PC-3 (cell line): ENCODE measurements at regions not wholly inside any gene's neighbourhood (a gene's known extent, or its start where the extent isn't known, plus 50 kb on each side); places are given as distances from the start of the nearest gene placed in this dataset.

Experiments
- ATAC-seq: fragments of 200-7000 bp; cut with Tn5 transposase; 2 replicates; pipeline ENCODE4 v1.9.1; 2020; ENCODE audit warnings: mild to moderate bottlenecking, moderate library complexity
- BruUV-seq: library from RNA; stranded (reverse); fragments of 400-500 nt; replicated peaks from 2 replicates; lab custom pipeline; 2021; lab: Mats Ljungman, UMichigan
- CTCF ChIA-PET: fragments of 300-600 bp; sonication (Branson Sonifier 250); formaldehyde crosslinking; loops from one replicate; lab custom pipeline; 2022; ENCODE audit warnings: antibody characterized with exemption; lab: Charles Lee
- POLR2A ChIA-PET: fragments of 300-600 bp; sonication (Branson Sonifier 250); formaldehyde crosslinking; loops from one replicate; lab custom pipeline; 2022; ENCODE audit warnings: antibody characterized with exemption; ENCODE audit not compliant: unreplicated experiment; lab: Charles Lee
- DNase-seq: peaks from one replicate; pipeline ENCODE4 v3.0.0-alpha.2; 2015
- H2AFZ ChIP-seq: fragments of 300-600 bp; sonication (generic); 2 replicates; pipeline ENCODE4 v1.6.0; 2016; ENCODE audit warnings: antibody characterized with exemption, low read length
- H3F3A ChIP-seq: fragments of 300-600 bp; sonication (generic); one replicate; pipeline ENCODE4 v1.6.0; 2017; ENCODE audit warnings: antibody characterized with exemption, low read length, control low read depth, mild to moderate bottlenecking; ENCODE audit not compliant: unreplicated experiment
- H3K27ac ChIP-seq: fragments of 300-600 bp; sonication (generic); 2 replicates; pipeline ENCODE4 v1.5.1; 2016; ENCODE audit warnings: mild to moderate bottlenecking, low read length
- H3K27me3 ChIP-seq: fragments of 300-600 bp; sonication (generic); 2 replicates; pipeline ENCODE4 v1.6.1; 2016; ENCODE audit warnings: low read length, mixed read lengths
- H3K36me3 ChIP-seq: fragments of 300-600 bp; sonication (generic); 2 replicates; pipeline ENCODE4 v1.6.1; 2016; ENCODE audit warnings: low read depth, mixed run types, low read length, mixed read lengths
- H3K4me1 ChIP-seq: fragments of 300-600 bp; sonication (generic); 2 replicates; pipeline ENCODE4 v1.5.1; 2016; ENCODE audit warnings: low read length; ENCODE audit not compliant: insufficient read depth
- H3K4me2 ChIP-seq: fragments of 300-600 bp; sonication (generic); 2 replicates; pipeline ENCODE4 v1.6.0; 2016; ENCODE audit warnings: low read length
- H3K4me3 ChIP-seq: fragments of 300-600 bp; sonication (generic); 2 replicates; pipeline ENCODE4 v1.5.1; 2016; ENCODE audit warnings: mild to moderate bottlenecking, low read length, mixed read lengths
- H3K79me2 ChIP-seq: fragments of 300-600 bp; sonication (generic); 2 replicates; pipeline ENCODE4 v1.6.1; 2017; ENCODE audit warnings: low read length, mixed read lengths
- H3K9ac ChIP-seq: fragments of 300-600 bp; sonication (generic); 2 replicates; pipeline ENCODE4 v1.6.0; 2016; ENCODE audit warnings: mild to moderate bottlenecking, low read length
- H3K9me2 ChIP-seq: fragments of 300-600 bp; sonication (generic); replicated peaks from 2 replicates; pipeline ENCODE4 v1.6.1; 2016; ENCODE audit warnings: mixed run types, low read length, mixed read lengths
- H3K9me3 ChIP-seq: fragments of 300-600 bp; sonication (generic); 2 replicates; pipeline ENCODE4 v1.6.1; 2016; ENCODE audit warnings: low read length, mixed read lengths
- H4K20me1 ChIP-seq: fragments of 300-600 bp; sonication (generic); 2 replicates; pipeline ENCODE4 v1.6.1; 2016; ENCODE audit warnings: low read length, mixed read lengths
- EZH2 ChIP-seq: fragments of 300-600 bp; sonication (generic); IDR thresholded peaks from one replicate; pipeline ENCODE4 v1.6.1; 2017; ENCODE audit warnings: antibody characterized with exemption, mild to moderate bottlenecking, low read length; ENCODE audit not compliant: unreplicated experiment
- EZH2phosphoT487 ChIP-seq: fragments of 300-600 bp; sonication (generic); IDR thresholded peaks from 2 replicates; pipeline ENCODE4 v1.6.1; 2018; ENCODE audit warnings: mild to moderate bottlenecking, antibody characterized with exemption, low read length, borderline replicate concordance
- intact Hi-C: fragments of 100-400 bp; cut with micrococcal nuclease; formaldehyde crosslinking; loops from 2 replicates; pipeline ENCODE4 v1.9.0; 2023
- TF ChIP-seq, protein P1 (sequence below): fragments of 300-600 bp; sonication (generic); conservative IDR thresholded peaks from 2 replicates; pipeline ENCODE4 v1.5.1; 2017; ENCODE audit warnings: antibody characterized with exemption, low read depth, mild to moderate bottlenecking, low read length

DNA sequence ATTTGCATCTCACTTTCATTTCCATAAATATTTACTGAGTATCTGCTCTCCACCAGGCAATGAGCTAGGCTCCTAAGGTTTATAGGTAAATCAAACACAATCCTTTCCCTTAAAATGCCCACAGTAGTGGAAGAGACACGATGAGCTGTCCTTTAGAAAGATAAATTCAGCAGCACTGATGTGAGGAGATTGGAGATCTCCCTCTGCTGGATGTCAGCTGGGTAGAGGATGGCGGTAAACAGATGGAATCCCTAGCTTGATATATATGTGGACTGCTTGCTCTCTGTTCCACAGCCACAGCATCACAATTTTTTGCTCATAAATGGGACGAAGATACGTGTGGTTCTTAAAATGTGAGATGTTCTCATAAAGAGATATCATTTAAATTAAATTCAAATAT is 216.4 kb upstream of the RASGEF1B start:
- Histone ChIP-seq H3K9ac (no peak overlapping the region), H4K20me1 (no peaks in the 10 kb centered on the region), H3K79me2 (no peaks in the 10 kb centered on the region), H3K9me2 (no peaks in the 10 kb centered on the region), H3K27me3 (peaks cover 11% of the 10 kb centered on the region; the same call in 1 of the 2 replicates), H3K4me1 (no peaks in the 10 kb centered on the region), H3K36me3 (no peaks in the 10 kb centered on the region), H3K4me3 (no peak overlapping the region), H2AFZ (no peak overlapping the region), H3F3A (no peaks in the 10 kb centered on the region), H3K4me2 (no peak overlapping the region), H3K9me3 (no peaks in the 10 kb centered on the region), H3K27ac (no peak overlapping the region)
- no peak for ATAC-seq
- CTCF ChIA-PET: interaction anchor here (0.7 to 1.0 kb wide), 2 partner anchors 221 to 959 kb away, joined by 3 to 4 read pairs; no protein-coding TSS in a partner anchor
- POLR2A ChIA-PET: no interaction called here
- DNase-seq: peak; percentile 40
- no TSS peak for BruUV-seq
- intact Hi-C loops: loop anchor here (1.0 kb wide), 2 partner anchors 221 to 282 kb away; no protein-coding TSS in a partner anchor
- no peak for TF ChIP-seq EZH2
- TF ChIP-seq, protein P1, sequence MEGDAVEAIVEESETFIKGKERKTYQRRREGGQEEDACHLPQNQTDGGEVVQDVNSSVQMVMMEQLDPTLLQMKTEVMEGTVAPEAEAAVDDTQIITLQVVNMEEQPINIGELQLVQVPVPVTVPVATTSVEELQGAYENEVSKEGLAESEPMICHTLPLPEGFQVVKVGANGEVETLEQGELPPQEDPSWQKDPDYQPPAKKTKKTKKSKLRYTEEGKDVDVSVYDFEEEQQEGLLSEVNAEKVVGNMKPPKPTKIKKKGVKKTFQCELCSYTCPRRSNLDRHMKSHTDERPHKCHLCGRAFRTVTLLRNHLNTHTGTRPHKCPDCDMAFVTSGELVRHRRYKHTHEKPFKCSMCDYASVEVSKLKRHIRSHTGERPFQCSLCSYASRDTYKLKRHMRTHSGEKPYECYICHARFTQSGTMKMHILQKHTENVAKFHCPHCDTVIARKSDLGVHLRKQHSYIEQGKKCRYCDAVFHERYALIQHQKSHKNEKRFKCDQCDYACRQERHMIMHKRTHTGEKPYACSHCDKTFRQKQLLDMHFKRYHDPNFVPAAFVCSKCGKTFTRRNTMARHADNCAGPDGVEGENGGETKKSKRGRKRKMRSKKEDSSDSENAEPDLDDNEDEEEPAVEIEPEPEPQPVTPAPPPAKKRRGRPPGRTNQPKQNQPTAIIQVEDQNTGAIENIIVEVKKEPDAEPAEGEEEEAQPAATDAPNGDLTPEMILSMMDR: peak; percentile 37; the same call in 1 of the 2 replicates

DNA sequence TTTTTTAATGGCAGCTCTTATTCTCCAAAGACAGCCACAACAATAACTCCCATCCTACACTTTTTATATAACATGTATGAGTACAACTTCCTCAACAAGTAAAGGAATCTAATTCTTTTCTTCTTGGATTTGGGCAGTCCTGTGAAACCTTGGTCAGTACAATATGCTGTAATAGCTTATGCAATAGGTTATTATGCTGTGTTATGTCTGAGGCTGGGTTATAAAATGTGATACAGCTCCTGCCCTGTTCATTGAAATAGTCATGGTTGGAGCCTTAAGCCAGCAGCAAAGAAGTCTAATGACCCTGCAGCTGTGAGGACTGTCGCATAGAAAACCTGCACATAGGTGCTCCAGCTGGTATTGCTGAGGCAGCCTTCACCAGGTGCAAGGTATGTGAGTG is 215.8 kb upstream of the RASGEF1B start:
- Histone ChIP-seq H3K9ac (no peak overlapping the region), H3K9me3 (no peaks in the 10 kb centered on the region), H3K4me1 (no peaks in the 10 kb centered on the region), H3K27ac (no peak overlapping the region), H3K36me3 (no peaks in the 10 kb centered on the region), H3K4me3 (no peak overlapping the region), H4K20me1 (no peaks in the 10 kb centered on the region), H2AFZ (no peak overlapping the region), H3K27me3 (peaks cover 10% of the 10 kb centered on the region), H3K9me2 (no peaks in the 10 kb centered on the region), H3K4me2 (no peak overlapping the region), H3F3A (no peaks in the 10 kb centered on the region), H3K79me2 (no peaks in the 10 kb centered on the region)
- ChIA-PET CTCF (interaction anchor here (1.0 kb wide), 1 partner anchor 220 kb away, joined by 3 read pairs; no protein-coding TSS in a partner anchor), POLR2A (no interaction called here)
- no peak for ATAC-seq
- no peak for DNase-seq
- intact Hi-C loops: no loop called here
- TF ChIP-seq, protein P1: no peak
- TF ChIP-seq EZH2: no peak
- TF ChIP-seq EZH2phosphoT487: no peak
- BruUV-seq: no TSS peak

GRCh38 chr4:81685104-81685503 is 213.4 kb upstream of the RASGEF1B start:
- no TSS peak for BruUV-seq
- intact Hi-C loops: no loop called here
- H3F3A ChIP-seq: no peaks in the 10 kb centered on the region
- TF ChIP-seq EZH2phosphoT487 (no peak), EZH2 (no peak)
- TF ChIP-seq, protein P1: no peak
- no peak for ATAC-seq
- H2AFZ ChIP-seq: no peak overlapping the region
- no peaks in the 10 kb centered on the region for H3K9me2 ChIP-seq
- H3K4me1 ChIP-seq: no peaks in the 10 kb centered on the region
- no peaks in the 10 kb centered on the region for H3K79me2 ChIP-seq
- H3K4me2 ChIP-seq: no peak overlapping the region
- CTCF ChIA-PET: no interaction called here
- DNase-seq: no peak
- no peak overlapping the region for H3K4me3 ChIP-seq
- POLR2A ChIA-PET: no interaction called here
- no peak overlapping the region for H3K27ac ChIP-seq
- no peak overlapping the region for H3K9ac ChIP-seq
- H3K9me3 ChIP-seq: no peaks in the 10 kb centered on the region
- H3K36me3 ChIP-seq: no peaks in the 10 kb centered on the region
- H3K27me3 ChIP-seq: peaks cover 20% of the 10 kb centered on the region; the same call in 1 of the 2 replicates
- H4K20me1 ChIP-seq: no peaks in the 10 kb centered on the region
